HCT116 (cell line): ENCODE measurements at regions not wholly inside any gene's neighbourhood (a gene's known extent, or its start where the extent isn't known, plus 50 kb on each side); places are given as distances from the start of the nearest gene placed in this dataset.

Experiments used
- ATAC-seq: fragments of 200-7000 bp; cut with Tn5 transposase; 2 replicates; pipeline ENCODE4 v1.9.1; 2020; ENCODE audit warnings: mild to moderate bottlenecking, moderate library complexity
- BruUV-seq: library from RNA; stranded (reverse); fragments of 400-500 nt; replicated peaks from 2 replicates; lab custom pipeline; 2021; lab: Mats Ljungman, UMichigan
- CTCF ChIA-PET: fragments of 300-600 bp; sonication (Branson Sonifier 250); formaldehyde crosslinking; loops from one replicate; lab custom pipeline; 2021; ENCODE audit warnings: antibody characterized with exemption; lab: Charles Lee
- POLR2A ChIA-PET: fragments of 300-600, 350-600 bp; sonication (Branson Sonifier 250); formaldehyde crosslinking; loops from one replicate; lab custom pipeline; 2021; ENCODE audit warnings: antibody characterized with exemption; lab: Charles Lee
- RAD21 ChIA-PET, 2 experiments: fragments of 300-600 bp; sonication (Branson Sonifier 250); formaldehyde crosslinking; loops; one replicate each; lab custom pipeline; 2023; ENCODE audit warnings: low total read pairs in 2 of 2; ENCODE audit not compliant: uncharacterized antibody in 2 of 2, unreplicated experiment in 2 of 2, low non-redundant PET in 1 of 2; lab: Charles Lee
- DNase-seq: peaks from one replicate; pipeline ENCODE4 v3.0.0-alpha.2; 2010; ENCODE audit warnings: low read depth, low spot score
- H2AFZ ChIP-seq: fragments of 200-600 bp; shearing (Covaris generic), sonication (generic); 2 replicates; pipeline ENCODE4 v1.6.1; 2017; ENCODE audit warnings: low read depth, mixed run types, mixed read lengths, antibody characterized with exemption, low read length; ENCODE audit not compliant: poor library complexity, severe bottlenecking
- H3K27ac ChIP-seq: 2 replicates; pipeline ENCODE4 v1.5.1; 2012; ENCODE audit warnings: low read depth, low read length
- H3K27me3 ChIP-seq: fragments of 200-600 bp; sonication (generic); 2 replicates; pipeline ENCODE4 v1.6.1; 2016; ENCODE audit warnings: mixed run types, low read length, mixed read lengths; ENCODE audit not compliant: insufficient read depth
- H3K36me3 ChIP-seq, 2 experiments: fragments of 200-500 bp in 1 of 2; fragments of 200-600 bp in 1 of 2; sonication (Bioruptor generic) in 1 of 2; sonication (generic) in 1 of 2; 2 replicates each; pipeline versions ENCODE4 v1.5.1 to v1.6.1; 2014 to 2016; ENCODE audit warnings: low read length in 2 of 2, inconsistent platforms in 1 of 2, mixed read lengths in 1 of 2, mixed run types in 1 of 2; ENCODE audit not compliant: insufficient read depth in 2 of 2, control insufficient read depth in 1 of 2
- H3K4me1 ChIP-seq, 2 experiments: fragments of 200-600 bp in 1 of 2; sonication (generic) in 1 of 2; 2 replicates each; pipeline versions ENCODE4 v1.5.1 to v1.6.1; 2012 to 2017; ENCODE audit warnings: low read length in 2 of 2, inconsistent platforms in 1 of 2, mild to moderate bottlenecking in 1 of 2, mixed read lengths in 1 of 2, mixed run types in 1 of 2, moderate library complexity in 1 of 2; ENCODE audit not compliant: insufficient read depth in 2 of 2, control insufficient read depth in 1 of 2
- H3K4me2 ChIP-seq: fragments of 200-600 bp; sonication (generic); 2 replicates; pipeline ENCODE4 v1.6.1; 2017; ENCODE audit warnings: mixed run types, low read length, mixed read lengths
- H3K4me3 ChIP-seq, 2 experiments: fragments of 200-600 bp in 1 of 2; sonication (generic) in 1 of 2; replicated peaks in 1 of 2; 2 replicates each; pipeline ENCODE4 v1.5.1; 2011 to 2016; ENCODE audit warnings: low read length in 2 of 2, control low read depth in 1 of 2, low read depth in 1 of 2, mild to moderate bottlenecking in 1 of 2, mixed read lengths in 1 of 2, mixed run types in 1 of 2
- H3K79me2 ChIP-seq: fragments of 200-600 bp; sonication (generic); 2 replicates; pipeline ENCODE4 v1.6.1; 2017; ENCODE audit warnings: mild to moderate bottlenecking, mixed run types, low read length, moderate library complexity, mixed read lengths; ENCODE audit not compliant: insufficient read depth
- H3K9ac ChIP-seq: fragments of 200-600 bp; sonication (generic); 2 replicates; pipeline ENCODE4 v1.6.1; 2016; ENCODE audit warnings: low read length, mixed read lengths
- H3K9me2 ChIP-seq: fragments of 200-600 bp; sonication (generic), shearing (Covaris generic); 2 replicates; pipeline ENCODE4 v1.6.1; 2017; ENCODE audit warnings: mixed run types, mild to moderate bottlenecking, moderate library complexity; ENCODE audit not compliant: insufficient read depth
- H3K9me3 ChIP-seq, 2 experiments: fragments of 200-500 bp in 1 of 2; fragments of 200-600 bp in 1 of 2; sonication (Bioruptor generic) in 1 of 2; sonication (generic) in 1 of 2; 2 replicates each; pipeline ENCODE4 v1.6.1; 2014 to 2017; ENCODE audit warnings: low read length in 2 of 2, mixed read lengths in 2 of 2, inconsistent platforms in 1 of 2, low read depth in 1 of 2, mild to moderate bottlenecking in 1 of 2, mixed run types in 1 of 2, moderate library complexity in 1 of 2; ENCODE audit not compliant: control insufficient read depth in 1 of 2, insufficient read depth in 1 of 2
- H4K20me1 ChIP-seq: fragments of 200-600 bp; sonication (generic), shearing (Covaris generic); 2 replicates; pipeline ENCODE4 v1.6.1; 2017; ENCODE audit warnings: mixed run types, mild to moderate bottlenecking, moderate library complexity; ENCODE audit not compliant: insufficient read depth
- CBX3 ChIP-seq: IDR thresholded peaks from 2 replicates; pipeline ENCODE4 v1.6.1; 2012; ENCODE audit warnings: low read depth
- CEBPB ChIP-seq: IDR thresholded peaks from 2 replicates; pipeline ENCODE4 v1.6.1; 2012; ENCODE audit warnings: low read depth
- EZH2 ChIP-seq: fragments of 200-600 bp; sonication (generic); IDR thresholded peaks from 2 replicates; pipeline ENCODE4 v1.6.1; 2017; ENCODE audit warnings: antibody characterized with exemption, mixed run types
- EZH2phosphoT487 ChIP-seq: fragments of 200-600 bp; IDR thresholded peaks from 2 replicates; pipeline ENCODE4 v1.6.1; 2018; ENCODE audit warnings: antibody characterized with exemption, borderline replicate concordance
- POLR2AphosphoS5 ChIP-seq: IDR thresholded peaks from 2 replicates; pipeline ENCODE4 v1.6.1; 2011; ENCODE audit warnings: mild to moderate bottlenecking, low read depth, low read length, moderate library complexity
- RAD21 ChIP-seq: IDR thresholded peaks from 2 replicates; pipeline ENCODE4 v1.6.1; 2012; ENCODE audit warnings: low read depth, mild to moderate bottlenecking
- SIN3A ChIP-seq: IDR thresholded peaks from 2 replicates; pipeline ENCODE4 v1.6.1; 2012; ENCODE audit warnings: low read depth
- SP1 ChIP-seq: IDR thresholded peaks from 2 replicates; pipeline ENCODE4 v1.6.1; 2012; ENCODE audit warnings: low read depth
- YY1 ChIP-seq: IDR thresholded peaks from 2 replicates; pipeline ENCODE4 v1.6.1; 2011; ENCODE audit warnings: low read length, low read depth, moderate library complexity, mild to moderate bottlenecking; ENCODE audit not compliant: insufficient replicate concordance; ENCODE audit errors: extremely low read depth
- ZNF274 ChIP-seq: fragments of 200-500 bp; sonication (Bioruptor generic); IDR thresholded peaks from 2 replicates; pipeline ENCODE4 v1.6.1; 2014; ENCODE audit warnings: mild to moderate bottlenecking, low read depth, low read length, inconsistent platforms
- intact Hi-C: fragments of 100-400 bp; cut with micrococcal nuclease; formaldehyde crosslinking; loops from 2 replicates; pipeline ENCODE4 v1.10.0; 2022
- TF ChIP-seq, protein P1 (sequence below), 3 experiments: fragments of 200-600 bp in 1 of 3; sonication (generic) in 1 of 3; IDR thresholded peaks in 2 of 3; conservative IDR thresholded peaks in 1 of 3; 2 replicates each; pipeline ENCODE4 v1.5.1; 2012 to 2017; ENCODE audit warnings: low read depth in 2 of 3, low read length in 2 of 3, antibody characterized with exemption in 1 of 3, borderline replicate concordance in 1 of 3, control low read depth in 1 of 3, mild to moderate bottlenecking in 1 of 3, mixed read lengths in 1 of 3, mixed run types in 1 of 3, moderate library complexity in 1 of 3; ENCODE audit not compliant: insufficient read depth in 1 of 3
- TF ChIP-seq, protein P2 (sequence below): IDR thresholded peaks from 2 replicates; pipeline ENCODE4 v1.6.1; 2012
- TF ChIP-seq, protein P3 (sequence below): IDR thresholded peaks from 2 replicates; pipeline ENCODE4 v1.6.1; 2012

DNA sequence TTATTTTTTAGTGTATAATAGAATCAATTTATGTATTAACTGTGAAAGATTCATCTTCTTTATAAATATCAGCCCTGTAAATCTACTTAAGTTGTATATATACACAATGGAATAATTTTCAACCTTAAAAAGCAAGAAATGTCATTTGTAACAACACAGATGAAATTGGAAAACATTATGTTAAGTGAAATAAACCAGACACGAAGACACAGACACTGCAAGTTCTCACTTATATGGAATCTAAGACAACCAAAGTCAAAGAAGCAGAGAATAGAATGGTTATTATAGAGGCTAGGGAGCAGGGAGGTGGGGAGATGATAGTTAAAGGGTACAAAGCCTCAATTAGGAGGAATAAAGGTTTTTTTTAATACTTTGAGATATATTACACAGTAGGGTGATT is 1404.4 kb downstream of the HACE1 start:
- Histone ChIP-seq H4K20me1 (no peaks in the 10 kb centered on the region), H3K4me2 (no peak overlapping the region), H3K9me3 (no peaks in the 10 kb centered on the region), H3K4me3 (no peak overlapping the region), H2AFZ (no peak overlapping the region), H3K27me3 (no peaks in the 10 kb centered on the region), H3K9ac (no peak overlapping the region), H3K9me2 (no peaks in the 10 kb centered on the region), H3K27ac (no peak overlapping the region), H3K36me3 (no peaks in the 10 kb centered on the region), H3K4me1 (no peaks in the 10 kb centered on the region), H3K79me2 (no peaks in the 10 kb centered on the region)
- BruUV-seq, result no TSS peak
- intact Hi-C loops, result no loop called here
- ATAC-seq, result no peak
- DNase-seq, result no peak
- TF ChIP-seq EZH2 (no peak), POLR2AphosphoS5 (no peak), RAD21 (no peak), YY1 (no peak), EZH2phosphoT487 (no peak), CEBPB (no peak), CBX3 (no peak), ZNF274 (no peak), SP1 (no peak), SIN3A (no peak)
- TF ChIP-seq, protein P1, sequence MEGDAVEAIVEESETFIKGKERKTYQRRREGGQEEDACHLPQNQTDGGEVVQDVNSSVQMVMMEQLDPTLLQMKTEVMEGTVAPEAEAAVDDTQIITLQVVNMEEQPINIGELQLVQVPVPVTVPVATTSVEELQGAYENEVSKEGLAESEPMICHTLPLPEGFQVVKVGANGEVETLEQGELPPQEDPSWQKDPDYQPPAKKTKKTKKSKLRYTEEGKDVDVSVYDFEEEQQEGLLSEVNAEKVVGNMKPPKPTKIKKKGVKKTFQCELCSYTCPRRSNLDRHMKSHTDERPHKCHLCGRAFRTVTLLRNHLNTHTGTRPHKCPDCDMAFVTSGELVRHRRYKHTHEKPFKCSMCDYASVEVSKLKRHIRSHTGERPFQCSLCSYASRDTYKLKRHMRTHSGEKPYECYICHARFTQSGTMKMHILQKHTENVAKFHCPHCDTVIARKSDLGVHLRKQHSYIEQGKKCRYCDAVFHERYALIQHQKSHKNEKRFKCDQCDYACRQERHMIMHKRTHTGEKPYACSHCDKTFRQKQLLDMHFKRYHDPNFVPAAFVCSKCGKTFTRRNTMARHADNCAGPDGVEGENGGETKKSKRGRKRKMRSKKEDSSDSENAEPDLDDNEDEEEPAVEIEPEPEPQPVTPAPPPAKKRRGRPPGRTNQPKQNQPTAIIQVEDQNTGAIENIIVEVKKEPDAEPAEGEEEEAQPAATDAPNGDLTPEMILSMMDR (IDR thresholded peaks at IDR 0.05 in 2 of 3, conservative IDR thresholded peaks at IDR 0.05 in 1 of 3; ENCODE audit: borderline replicate concordance in 1 of 3, insufficient read depth in 1 of 3, low read depth in 2 of 3, low read length in 2 of 3), result no peak
- TF ChIP-seq, protein P2, sequence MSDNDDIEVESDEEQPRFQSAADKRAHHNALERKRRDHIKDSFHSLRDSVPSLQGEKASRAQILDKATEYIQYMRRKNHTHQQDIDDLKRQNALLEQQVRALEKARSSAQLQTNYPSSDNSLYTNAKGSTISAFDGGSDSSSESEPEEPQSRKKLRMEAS, result no peak
- TF ChIP-seq, protein P3, sequence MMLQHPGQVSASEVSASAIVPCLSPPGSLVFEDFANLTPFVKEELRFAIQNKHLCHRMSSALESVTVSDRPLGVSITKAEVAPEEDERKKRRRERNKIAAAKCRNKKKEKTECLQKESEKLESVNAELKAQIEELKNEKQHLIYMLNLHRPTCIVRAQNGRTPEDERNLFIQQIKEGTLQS, result no peak
- ChIA-PET CTCF (no interaction called here), POLR2A (no interaction called here), RAD21 (no interaction called here)
